ENCODE measurements at regions not wholly inside any gene's neighbourhood (a gene's known extent, or its start where the extent isn't known, plus 50 kb on each side); places are given as distances from the start of the nearest gene placed in this dataset.

DNA sequence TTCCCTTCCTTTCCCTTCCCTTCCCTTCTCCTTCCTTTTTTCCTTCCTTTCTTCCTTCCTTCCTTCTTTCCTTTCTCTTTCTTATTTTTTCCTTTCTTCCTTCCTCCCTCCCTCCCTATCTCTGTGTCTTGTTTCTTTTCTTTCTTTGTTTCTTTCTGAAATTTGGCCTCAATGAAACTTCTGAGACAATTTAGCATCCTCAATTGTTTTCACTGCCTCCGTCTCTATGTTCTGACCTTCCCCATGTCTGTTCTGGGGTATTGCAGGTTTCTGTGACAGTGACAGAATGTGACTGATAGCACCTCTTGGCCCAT lies 81.7 kb upstream of the PAX1 start:
- no peak for TF ChIP-seq POLR2A (IDR thresholded peaks at IDR 0.05)
- no peak for TF ChIP-seq POLR2AphosphoS5 (IDR thresholded peaks at IDR 0.05)
